SK-N-MC (cell line): ENCODE measurements at regions not wholly inside any gene's neighbourhood (a gene's known extent, or its start where the extent isn't known, plus 50 kb on each side); places are given as distances from the start of the nearest gene placed in this dataset.

Experiments used
- EZH2 ChIP-seq: fragments of 200-600 bp; sonication (generic); IDR thresholded peaks from one replicate; pipeline ENCODE4 v1.6.1; 2017; ENCODE audit warnings: antibody characterized with exemption
- FOXP2 ChIP-seq: optimal IDR thresholded peaks from 2 replicates; pipeline ENCODE3; 2011; ENCODE audit warnings: mild to moderate bottlenecking, moderate library complexity; ENCODE audit not compliant: insufficient read depth; ENCODE audit errors: extremely low read length, control extremely low read depth
- POLR2AphosphoS5 ChIP-seq: IDR thresholded peaks from 2 replicates; pipeline ENCODE4 v1.6.1; 2012; ENCODE audit warnings: mild to moderate bottlenecking, low read depth, low read length, borderline replicate concordance

DNA sequence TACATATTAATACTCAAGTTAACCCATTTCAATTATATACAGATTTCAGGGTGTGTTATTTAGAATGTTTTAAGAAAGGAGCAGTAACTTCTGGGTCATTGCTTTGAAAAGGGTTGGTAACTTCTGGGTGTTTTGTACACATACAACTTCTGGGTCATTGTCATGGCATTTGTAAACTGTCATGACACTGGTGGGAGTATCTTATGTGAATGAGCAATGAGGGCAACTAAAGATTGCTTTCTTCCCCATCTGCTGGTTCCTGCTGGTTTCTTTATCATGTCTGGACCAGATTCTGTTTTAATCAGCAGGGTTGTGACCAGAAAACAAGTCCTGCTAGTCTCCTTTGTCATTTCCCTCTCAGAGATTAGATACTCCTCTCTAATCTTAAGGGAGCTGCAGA is 713.3 kb downstream of the LRFN5 start:
- TF ChIP-seq EZH2 (no peak), POLR2AphosphoS5 (no peak), FOXP2 (no peak)
